ENCODE measurements at regions not wholly inside any gene's neighbourhood (a gene's known extent, or its start where the extent isn't known, plus 50 kb on each side); places are given as distances from the start of the nearest gene placed in this dataset.

DNA sequence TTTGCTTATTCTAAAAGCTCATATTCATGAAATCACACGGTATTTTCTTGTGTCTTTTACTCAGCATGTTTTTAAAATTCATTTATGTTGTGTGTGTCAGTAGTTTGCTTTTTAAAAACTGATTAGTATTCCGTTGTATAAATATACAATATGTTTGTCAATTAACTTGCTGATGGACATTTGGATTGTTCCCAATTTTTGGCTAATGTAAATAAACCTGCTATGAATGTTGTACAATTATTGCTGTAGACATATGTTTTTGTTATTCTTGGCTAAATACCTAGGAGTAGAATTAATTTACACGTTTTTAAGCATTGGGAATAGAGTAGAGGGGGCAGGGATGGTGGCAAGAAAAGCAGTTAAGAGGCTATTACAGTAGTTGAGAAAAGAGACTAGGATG, 199.5 kb upstream of the CCL2 start:
- Histone ChIP-seq H4K8ac (ENCODE audit: low read depth in 2 of 2, low read length in 2 of 2) (no peak overlapping the region), H3K4me1 (ENCODE audit: control insufficient read depth, insufficient read depth, low read length) (no peaks in the 10 kb centered on the region), H2BK5ac (ENCODE audit: low read depth, low read length, poor library complexity, severe bottlenecking) (no peak overlapping the region), H3K14ac (replicated peaks; ENCODE audit: low read depth, low read length) (no peak overlapping the region), H2AK5ac (ENCODE audit: low read depth, low read length) (no peak overlapping the region), H2AFZ (replicated peaks; ENCODE audit: low read length, poor library complexity) (no peak overlapping the region), H2BK15ac (ENCODE audit: low read depth, low read length) (no peak overlapping the region), H2AK9ac (replicated peaks; ENCODE audit: low read depth, low read length, poor library complexity) (no peak overlapping the region), H4K20me1 (ENCODE audit: insufficient read depth, low read length) (no peaks in the 10 kb centered on the region), H3K9me1 (ENCODE audit: insufficient read depth, low read length) (no peaks in the 10 kb centered on the region), H3K9ac (ENCODE audit: low read depth, low read length) (no peak overlapping the region), H2BK120ac (ENCODE audit: low read depth, low read length) (no peak overlapping the region), H3K4me3 (ENCODE audit: insufficient read depth, low read depth, low read length) (no peak overlapping the region), H3K23ac (ENCODE audit: low read depth, low read length) (no peak overlapping the region), H3K56ac (ENCODE audit: extremely low read depth, insufficient read depth, low read length) (no peak overlapping the region), H3K79me1 (ENCODE audit: low read depth in 1 of 2, low read length in 2 of 2) (no peaks in the 10 kb centered on the region), H3K4me2 (ENCODE audit: low read depth, low read length) (no peak overlapping the region), H2BK20ac (ENCODE audit: low read depth, low read length) (no peak overlapping the region), H4K5ac (ENCODE audit: low read depth, low read length) (no peak overlapping the region), H3K27ac (ENCODE audit: insufficient read depth, low read length) (no peak overlapping the region), H3K18ac (ENCODE audit: low read depth, low read length) (no peak overlapping the region), H3K4ac (ENCODE audit: low read depth, low read length) (no peak overlapping the region), H3K9me3 (ENCODE audit: control insufficient read depth, insufficient read depth, low read length) (no peaks in the 10 kb centered on the region; the same call in 1 of the 2 replicates), H3K27me3 (ENCODE audit: control insufficient read depth, insufficient read depth, low read length) (no peaks in the 10 kb centered on the region), H3K36me3 (ENCODE audit: control insufficient read depth, insufficient read depth, low read length) (no peaks in the 10 kb centered on the region), H4K91ac (ENCODE audit: insufficient read depth, low read depth, low read length) (no peak overlapping the region)
- TF ChIP-seq MAZ (IDR thresholded peaks at IDR 0.05; ENCODE audit: borderline replicate concordance, low read depth, low read length) (no peak), SMC3 (IDR thresholded peaks at IDR 0.05; ENCODE audit: low read depth, low read length) (no peak), RCOR1 (IDR thresholded peaks at IDR 0.05; ENCODE audit: insufficient replicate concordance, low read length) (no peak), NFE2L2 (IDR thresholded peaks at IDR 0.05; ENCODE audit: low read depth, low read length) (no peak), RFX5 (IDR thresholded peaks at IDR 0.05; ENCODE audit: low read depth, low read length) (no peak), FOS (IDR thresholded peaks at IDR 0.05; ENCODE audit: low read depth, low read length) (no peak), CEBPB (IDR thresholded peaks at IDR 0.05; ENCODE audit: low read depth, low read length) (no peak), CHD1 (IDR thresholded peaks at IDR 0.05; ENCODE audit: low read depth, low read length) (no peak), MAFK (IDR thresholded peaks at IDR 0.05; ENCODE audit: low read depth, low read length) (no peak), MXI1 (IDR thresholded peaks at IDR 0.05; ENCODE audit: borderline replicate concordance, low read depth, low read length) (no peak)
- TF ChIP-seq, protein P1, sequence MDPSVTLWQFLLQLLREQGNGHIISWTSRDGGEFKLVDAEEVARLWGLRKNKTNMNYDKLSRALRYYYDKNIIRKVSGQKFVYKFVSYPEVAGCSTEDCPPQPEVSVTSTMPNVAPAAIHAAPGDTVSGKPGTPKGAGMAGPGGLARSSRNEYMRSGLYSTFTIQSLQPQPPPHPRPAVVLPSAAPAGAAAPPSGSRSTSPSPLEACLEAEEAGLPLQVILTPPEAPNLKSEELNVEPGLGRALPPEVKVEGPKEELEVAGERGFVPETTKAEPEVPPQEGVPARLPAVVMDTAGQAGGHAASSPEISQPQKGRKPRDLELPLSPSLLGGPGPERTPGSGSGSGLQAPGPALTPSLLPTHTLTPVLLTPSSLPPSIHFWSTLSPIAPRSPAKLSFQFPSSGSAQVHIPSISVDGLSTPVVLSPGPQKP (IDR thresholded peaks at IDR 0.05; ENCODE audit: borderline replicate concordance, low read depth, low read length), result no peak
- TF ChIP-seq, protein P2, sequence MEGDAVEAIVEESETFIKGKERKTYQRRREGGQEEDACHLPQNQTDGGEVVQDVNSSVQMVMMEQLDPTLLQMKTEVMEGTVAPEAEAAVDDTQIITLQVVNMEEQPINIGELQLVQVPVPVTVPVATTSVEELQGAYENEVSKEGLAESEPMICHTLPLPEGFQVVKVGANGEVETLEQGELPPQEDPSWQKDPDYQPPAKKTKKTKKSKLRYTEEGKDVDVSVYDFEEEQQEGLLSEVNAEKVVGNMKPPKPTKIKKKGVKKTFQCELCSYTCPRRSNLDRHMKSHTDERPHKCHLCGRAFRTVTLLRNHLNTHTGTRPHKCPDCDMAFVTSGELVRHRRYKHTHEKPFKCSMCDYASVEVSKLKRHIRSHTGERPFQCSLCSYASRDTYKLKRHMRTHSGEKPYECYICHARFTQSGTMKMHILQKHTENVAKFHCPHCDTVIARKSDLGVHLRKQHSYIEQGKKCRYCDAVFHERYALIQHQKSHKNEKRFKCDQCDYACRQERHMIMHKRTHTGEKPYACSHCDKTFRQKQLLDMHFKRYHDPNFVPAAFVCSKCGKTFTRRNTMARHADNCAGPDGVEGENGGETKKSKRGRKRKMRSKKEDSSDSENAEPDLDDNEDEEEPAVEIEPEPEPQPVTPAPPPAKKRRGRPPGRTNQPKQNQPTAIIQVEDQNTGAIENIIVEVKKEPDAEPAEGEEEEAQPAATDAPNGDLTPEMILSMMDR (conservative IDR thresholded peaks at IDR 0.05; ENCODE audit: low read depth, low read length), result no peak
- in situ Hi-C loops (cut with MboI; ENCODE audit: low sequenced_read_pairs), result loop anchor here (10.0 kb wide), 1 partner anchor 61 kb away; no protein-coding TSS in a partner anchor
- dilution Hi-C loops (cut with HindIII; ENCODE audit: low sequenced_read_pairs, unreplicated experiment), result no loop called here
- ChIA-PET POLR2A (ENCODE audit: unreplicated experiment) (no interaction called here), CTCF (no interaction called here)
- BruUV-seq (replicated peaks), result no TSS peak
- ATAC-seq (ENCODE audit: low read depth), result no peak
- intact Hi-C loops (cut with micrococcal nuclease), result no loop called here
- 0% methylated on average over 1 of the region's 3 CpGs; no CpG with 5 or more reads in 1 of the 2 experiments for WGBS, 2 experiments (ENCODE audit: extremely low coverage in 2 of 2, insufficient read length in 1 of 2)
- DNase-seq, result no peak

All from IMR-90 (cell line).